GM12878 (cell line): ENCODE measurements at regions not wholly inside any gene's neighbourhood (a gene's known extent, or its start where the extent isn't known, plus 50 kb on each side); places are given as distances from the start of the nearest gene placed in this dataset.

Experiments used
- ATAC-seq: fragments of 200-7000 bp; cut with Tn5 transposase; 3 replicates; pipeline ENCODE4 v1.9.1; 2020; ENCODE audit warnings: mild to moderate bottlenecking, moderate library complexity
- BruUV-seq: library from RNA; stranded (reverse); fragments of 400-500 nt; replicated peaks from 2 replicates; lab custom pipeline; 2021; lab: Mats Ljungman, UMichigan
- CTCF ChIA-PET: fragments of 300-600 bp; sonication (Branson Sonifier 250); formaldehyde crosslinking; extraction: SDS; loops from one replicate; lab custom pipeline; 2021; ENCODE audit warnings: inconsistent platforms; lab: Yijun Ruan, JAX
- POLR2A ChIA-PET: fragments of 350-600 bp; formaldehyde crosslinking; extraction: SDS; loops from one replicate; lab custom pipeline; 2021; ENCODE audit warnings: inconsistent platforms; lab: Charles Lee
- RAD21 ChIA-PET: fragments of 300-600 bp; sonication (Branson Sonifier 250); formaldehyde crosslinking; loops from one replicate; lab custom pipeline; 2023; ENCODE audit warnings: antibody characterized with exemption; ENCODE audit not compliant: unreplicated experiment; lab: Charles Lee
- SMC1A ChIA-PET: fragments of 300-600 bp; sonication (Branson Sonifier 250); formaldehyde crosslinking; loops from one replicate; lab custom pipeline; 2023; ENCODE audit not compliant: unreplicated experiment, uncharacterized antibody; lab: Charles Lee
- DNase-seq: peaks from one replicate; pipeline ENCODE4 v3.0.0-alpha.2; 2011; ENCODE audit warnings: low read depth, low spot score
- FAIRE-seq: peaks from 3 replicates; lab custom pipeline; 2011; peaks lifted over from hg19 to GRCh38; lab: Jason Lieb, UNC
- H2AFZ ChIP-seq: 2 replicates; pipeline ENCODE4 v1.6.0; 2011; ENCODE audit warnings: low read depth, low read length, control low read depth; ENCODE audit not compliant: control insufficient read depth
- H3K27ac ChIP-seq: 2 replicates; pipeline ENCODE4 v1.5.1; 2011; ENCODE audit warnings: control low read depth; ENCODE audit not compliant: control insufficient read depth, insufficient read depth
- H3K27me3 ChIP-seq, 2 experiments: replicated peaks in 1 of 2; 2 replicates each; pipeline versions ENCODE4 v1.6.0 to v1.6.1; 2011; ENCODE audit warnings: low read length in 1 of 2; ENCODE audit not compliant: control insufficient read depth in 2 of 2, insufficient read depth in 2 of 2
- H3K36me3 ChIP-seq, 2 experiments: 2 replicates each; pipeline ENCODE4 v1.5.1; 2011; ENCODE audit warnings: low read length in 1 of 2; ENCODE audit not compliant: control insufficient read depth in 2 of 2, insufficient read depth in 2 of 2
- H3K4me1 ChIP-seq: 2 replicates; pipeline ENCODE4 v1.6.1; 2011; ENCODE audit warnings: mild to moderate bottlenecking, low read length, moderate library complexity, mixed read lengths; ENCODE audit not compliant: control insufficient read depth, insufficient read depth
- H3K4me2 ChIP-seq: 2 replicates; pipeline ENCODE4 v1.6.0; 2011; ENCODE audit warnings: control low read depth; ENCODE audit not compliant: control insufficient read depth, insufficient read depth
- H3K4me3 ChIP-seq: fragments of 200-600 bp; sonication (generic); 2 replicates; pipeline ENCODE4 v1.5.1; 2016
- H3K79me2 ChIP-seq: 2 replicates; pipeline ENCODE4 v1.6.0; 2011; ENCODE audit warnings: low read length; ENCODE audit not compliant: control insufficient read depth, insufficient read depth
- H3K9ac ChIP-seq: 2 replicates; pipeline ENCODE4 v1.8.0; 2011; ENCODE audit warnings: low read length, control low read depth, mixed read lengths; ENCODE audit not compliant: control insufficient read depth, insufficient read depth
- H3K9me3 ChIP-seq: replicated peaks from 3 replicates; pipeline ENCODE4 v1.5.1; 2011; ENCODE audit warnings: mild to moderate bottlenecking, low read length; ENCODE audit not compliant: control insufficient read depth, insufficient read depth
- H4K20me1 ChIP-seq: 2 replicates; pipeline ENCODE4 v1.6.0; 2011; ENCODE audit not compliant: control insufficient read depth, insufficient read depth
- CHD1 ChIP-seq: IDR thresholded peaks from 2 replicates; pipeline ENCODE4 v1.6.1; 2012; ENCODE audit warnings: low read depth, low read length, improper control_type of control experiment
- ESRRA ChIP-seq: IDR thresholded peaks from 2 replicates; pipeline ENCODE4 v1.6.1; 2012; ENCODE audit warnings: mild to moderate bottlenecking, low read length, improper control_type of control experiment
- KDM1A ChIP-seq: fragments of 200-600 bp; sonication (generic); IDR thresholded peaks from 2 replicates; pipeline ENCODE4 v1.6.1; 2016; ENCODE audit warnings: borderline replicate concordance
- MEF2B ChIP-seq: fragments of 450-650 bp; IDR thresholded peaks from 2 replicates; pipeline ENCODE4 v1.6.1; 2018; ENCODE audit warnings: mild to moderate bottlenecking, moderate library complexity; ENCODE audit not compliant: partially characterized antibody, poor library complexity, severe bottlenecking
- MYC ChIP-seq: IDR thresholded peaks from 2 replicates; pipeline ENCODE4 v1.6.1; 2011; ENCODE audit warnings: mild to moderate bottlenecking, low read length, moderate library complexity, inconsistent platforms; ENCODE audit not compliant: insufficient read depth, insufficient replicate concordance, insufficient read length, severe bottlenecking
- NFIC ChIP-seq: IDR thresholded peaks from 2 replicates; pipeline ENCODE4 v1.6.1; 2012; ENCODE audit warnings: low read depth, mild to moderate bottlenecking, inconsistent platforms, low read length, moderate library complexity
- PAX5 ChIP-seq: IDR thresholded peaks from 2 replicates; pipeline ENCODE4 v1.6.1; 2011; ENCODE audit warnings: low read depth, low read length, borderline replicate concordance
- RAD21 ChIP-seq: IDR thresholded peaks from 2 replicates; pipeline ENCODE4 v1.6.1; 2011; ENCODE audit warnings: mild to moderate bottlenecking, low read depth, low read length, moderate library complexity; ENCODE audit not compliant: insufficient read depth
- RUNX3 ChIP-seq: IDR thresholded peaks from 2 replicates; pipeline ENCODE4 v1.6.1; 2012; ENCODE audit warnings: low read length, inconsistent platforms
- SPI1 ChIP-seq: IDR thresholded peaks from 2 replicates; pipeline ENCODE4 v1.6.1; 2011; ENCODE audit warnings: low read depth, mild to moderate bottlenecking, low read length, moderate library complexity, borderline replicate concordance; ENCODE audit not compliant: insufficient read depth
- TAF1 ChIP-seq: IDR thresholded peaks from 2 replicates; pipeline ENCODE4 v1.6.1; 2011; ENCODE audit warnings: mild to moderate bottlenecking, low read depth, low read length, borderline replicate concordance
- WGBS: methylation state at CpG from one replicate; pipeline ENCODE4 v1.1.6; 2016; ENCODE audit warnings: low lambda C conversion rate; ENCODE audit not compliant: insufficient replicate concordance, insufficient coverage; ENCODE audit errors: missing lambda C conversion rate; 5-methylcytosine and 5-hydroxymethylcytosine counted together
- in situ Hi-C: fragments of 300-500 bp; cut with MboI; formaldehyde crosslinking; loops from 9 replicates; pipeline ENCODE4 v1.14.3; 2018; ENCODE audit warnings: mixed read lengths
- intact Hi-C: fragments of 100-400 bp; cut with micrococcal nuclease; formaldehyde crosslinking; loops from one replicate; pipeline ENCODE4 v1.14.2; 2022; ENCODE audit not compliant: unreplicated experiment
- TF ChIP-seq, protein P1 (sequence below): fragments of 450-650 bp; IDR thresholded peaks from 2 replicates; pipeline ENCODE4 v1.6.1; 2017; ENCODE audit warnings: mild to moderate bottlenecking, low read depth, inconsistent platforms; ENCODE audit not compliant: poor library complexity, severe bottlenecking
- TF ChIP-seq, protein P2 (sequence below): IDR thresholded peaks from 2 replicates; pipeline ENCODE4 v1.6.1; 2012; ENCODE audit warnings: low read depth, low read length, improper control_type of control experiment

DNA sequence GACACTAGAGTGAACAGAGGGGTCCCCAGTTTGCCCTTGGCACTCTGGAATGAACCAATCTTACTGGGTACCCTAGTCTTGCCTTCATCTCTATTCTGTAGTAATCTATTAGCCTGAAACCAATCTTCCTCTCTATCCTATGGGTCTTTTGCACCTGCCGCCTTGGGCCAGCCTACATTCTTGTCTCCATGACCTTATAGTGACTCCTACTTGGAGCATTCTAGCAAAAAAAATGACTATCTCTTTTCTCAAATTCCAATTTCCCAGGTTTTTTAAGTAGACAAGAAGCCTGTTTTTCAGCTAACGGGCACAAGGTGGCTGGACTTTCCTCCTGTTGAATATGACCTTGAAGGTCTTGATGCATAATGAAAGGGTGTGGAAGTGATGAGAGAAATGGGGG, 568.7 kb downstream of the TRAM1L1 start (continued):
- TF ChIP-seq KDM1A (no peak), SPI1 (no peak), MEF2B (no peak), CHD1 (no peak), MYC (no peak), PAX5 (no peak), NFIC (no peak), TAF1 (no peak), ESRRA (no peak)
- TF ChIP-seq, protein P1, sequence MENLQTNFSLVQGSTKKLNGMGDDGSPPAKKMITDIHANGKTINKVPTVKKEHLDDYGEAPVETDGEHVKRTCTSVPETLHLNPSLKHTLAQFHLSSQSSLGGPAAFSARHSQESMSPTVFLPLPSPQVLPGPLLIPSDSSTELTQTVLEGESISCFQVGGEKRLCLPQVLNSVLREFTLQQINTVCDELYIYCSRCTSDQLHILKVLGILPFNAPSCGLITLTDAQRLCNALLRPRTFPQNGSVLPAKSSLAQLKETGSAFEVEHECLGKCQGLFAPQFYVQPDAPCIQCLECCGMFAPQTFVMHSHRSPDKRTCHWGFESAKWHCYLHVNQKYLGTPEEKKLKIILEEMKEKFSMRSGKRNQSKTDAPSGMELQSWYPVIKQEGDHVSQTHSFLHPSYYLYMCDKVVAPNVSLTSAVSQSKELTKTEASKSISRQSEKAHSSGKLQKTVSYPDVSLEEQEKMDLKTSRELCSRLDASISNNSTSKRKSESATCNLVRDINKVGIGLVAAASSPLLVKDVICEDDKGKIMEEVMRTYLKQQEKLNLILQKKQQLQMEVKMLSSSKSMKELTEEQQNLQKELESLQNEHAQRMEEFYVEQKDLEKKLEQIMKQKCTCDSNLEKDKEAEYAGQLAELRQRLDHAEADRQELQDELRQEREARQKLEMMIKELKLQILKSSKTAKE, result no peak

DNA sequence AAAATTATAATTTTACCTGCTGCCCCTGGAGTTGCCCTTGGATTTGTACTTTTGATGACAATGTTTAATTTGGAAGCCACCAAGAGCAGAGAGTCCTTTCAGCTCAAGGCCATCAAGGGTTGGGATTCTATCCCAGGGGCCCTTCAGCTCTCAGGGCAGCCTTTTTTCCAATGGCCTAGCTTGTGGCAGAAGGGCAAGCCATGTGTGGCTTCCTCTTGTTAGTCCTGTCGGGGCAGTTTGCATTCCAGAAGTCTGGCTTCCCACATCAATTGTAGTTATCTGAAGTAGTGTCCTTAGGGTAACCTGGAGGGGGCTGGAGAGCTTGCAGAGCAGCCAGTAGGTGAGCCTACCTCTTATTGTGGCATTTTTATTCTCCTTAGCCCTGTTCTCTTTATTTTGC, 569.4 kb downstream of the TRAM1L1 start:
- no peaks in the 10 kb centered on the region for H3K79me2 ChIP-seq
- H2AFZ ChIP-seq, result no peak overlapping the region
- H3K27ac ChIP-seq, result no peak overlapping the region
- H4K20me1 ChIP-seq, result no peaks in the 10 kb centered on the region
- DNase-seq (no peak), FAIRE-seq (no peak), ATAC-seq (no peak)
- H3K27me3 ChIP-seq, result no peaks in the 10 kb centered on the region
- no peak overlapping the region for H3K4me3 ChIP-seq
- CTCF ChIA-PET, result no interaction called here
- H3K9me3 ChIP-seq, result no peaks in the 10 kb centered on the region
- H3K4me2 ChIP-seq, result no peak overlapping the region
- BruUV-seq, result no TSS peak
- no peaks in the 10 kb centered on the region for H3K36me3 ChIP-seq
- SMC1A ChIA-PET, result no interaction called here
- H3K4me1 ChIP-seq, result no peaks in the 10 kb centered on the region
- POLR2A ChIA-PET, result no interaction called here
- H3K9ac ChIP-seq, result no peak overlapping the region
- no peak for TF ChIP-seq RAD21
- TF ChIP-seq, protein P2, sequence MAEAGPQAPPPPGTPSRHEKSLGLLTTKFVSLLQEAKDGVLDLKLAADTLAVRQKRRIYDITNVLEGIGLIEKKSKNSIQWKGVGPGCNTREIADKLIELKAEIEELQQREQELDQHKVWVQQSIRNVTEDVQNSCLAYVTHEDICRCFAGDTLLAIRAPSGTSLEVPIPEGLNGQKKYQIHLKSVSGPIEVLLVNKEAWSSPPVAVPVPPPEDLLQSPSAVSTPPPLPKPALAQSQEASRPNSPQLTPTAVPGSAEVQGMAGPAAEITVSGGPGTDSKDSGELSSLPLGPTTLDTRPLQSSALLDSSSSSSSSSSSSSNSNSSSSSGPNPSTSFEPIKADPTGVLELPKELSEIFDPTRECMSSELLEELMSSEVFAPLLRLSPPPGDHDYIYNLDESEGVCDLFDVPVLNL, result no peak
- TF ChIP-seq RUNX3, result no peak
- intact Hi-C loops, result no loop called here
- in situ Hi-C loops, result no loop called here
- RAD21 ChIA-PET, result no interaction called here
- WGBS, result 0% methylated on average over 1 of the region's 1 CpG
